ENCODE measurements at regions not wholly inside any gene's neighbourhood (a gene's known extent, or its start where the extent isn't known, plus 50 kb on each side); places are given as distances from the start of the nearest gene placed in this dataset.
"Not testable (repeated sequence)": the region's sequence is repeated elsewhere in the genome, so short reads cannot be mapped to it uniquely, and the experiment has no call there.

GRCh38 chr10:62597226-62597625 lies 207.3 kb upstream of the ADO start:
- DNase-seq: no peak

- no peak for DNase-seq
These were observed 205.4 kb upstream of the ADO start for GRCh38 chr10:62599161-62599560.

GRCh38 chr10:62606551-62606950 lies 198.0 kb upstream of the ADO start:
- not testable (repeated sequence) for DNase-seq

DNA sequence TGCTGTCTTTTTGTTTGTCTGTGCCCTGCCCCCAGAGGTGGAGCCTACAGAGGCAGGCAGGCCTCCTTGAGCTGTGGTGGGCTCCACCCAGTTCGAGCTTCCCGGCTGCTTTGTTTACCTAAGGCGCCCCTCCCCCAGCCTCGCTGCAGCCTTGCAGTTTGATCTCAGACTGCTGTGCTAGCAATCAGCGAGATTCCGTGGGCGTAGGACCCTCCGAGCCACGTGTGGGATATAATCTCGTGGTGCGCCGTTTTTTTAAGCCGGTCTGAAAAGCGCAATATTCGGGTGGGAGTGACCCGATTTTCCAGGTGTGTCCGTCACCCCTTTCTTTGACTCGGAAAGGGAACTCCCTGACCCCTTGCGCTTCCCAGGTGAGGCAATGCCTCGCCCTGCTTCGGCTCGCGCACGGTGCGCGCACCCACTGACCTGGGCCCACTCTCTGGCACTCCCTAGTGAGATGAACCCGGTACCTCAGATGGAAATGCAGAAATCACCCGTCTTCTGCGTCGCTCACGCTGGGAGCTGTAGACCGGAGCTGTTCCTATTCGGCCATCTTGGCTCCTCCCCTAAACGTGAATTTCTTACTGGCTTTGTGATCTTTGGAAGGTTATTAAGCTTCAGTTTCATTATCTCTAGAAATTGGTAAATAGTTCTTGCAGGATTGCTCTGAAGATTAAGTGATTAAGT lies 196.2 kb upstream of the ADO start:
- peak in 1 of 3 experiments; percentile 1 for DNase-seq

DNA sequence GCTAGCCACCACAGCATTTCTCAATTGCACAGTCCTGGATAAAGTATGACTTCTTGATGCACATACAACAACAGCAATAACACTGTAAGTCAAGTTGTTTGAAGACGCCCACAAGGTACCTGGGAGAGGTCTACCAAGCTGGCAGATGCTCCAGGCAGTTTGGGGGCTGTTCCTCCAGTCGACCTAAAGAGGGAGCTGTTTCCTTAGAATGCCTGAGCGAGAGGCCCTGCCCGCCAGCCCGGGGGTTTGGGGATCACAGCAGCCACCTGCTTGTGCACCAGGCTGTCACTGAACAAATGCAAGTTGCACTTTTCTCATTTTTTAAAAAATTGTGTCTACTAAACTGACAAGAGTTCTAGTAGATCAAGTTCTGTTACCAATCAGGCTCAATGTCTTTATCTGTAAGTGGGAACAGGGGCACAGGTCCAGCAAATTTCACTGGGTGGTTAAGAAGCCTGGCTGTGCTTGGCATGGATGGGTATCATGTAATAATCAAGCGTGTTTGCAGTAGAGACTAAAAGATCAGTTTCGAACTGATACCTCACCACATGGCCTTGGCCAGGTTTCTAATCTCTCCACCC lies 193.8 kb upstream of the ADO start:
- DNase-seq: peak in 2 of 3 experiments; percentile 24 to 69

- DNase-seq: no peak
These were observed 191.1 kb upstream of the ADO start for GRCh38 chr10:62613424-62613823.

DNA sequence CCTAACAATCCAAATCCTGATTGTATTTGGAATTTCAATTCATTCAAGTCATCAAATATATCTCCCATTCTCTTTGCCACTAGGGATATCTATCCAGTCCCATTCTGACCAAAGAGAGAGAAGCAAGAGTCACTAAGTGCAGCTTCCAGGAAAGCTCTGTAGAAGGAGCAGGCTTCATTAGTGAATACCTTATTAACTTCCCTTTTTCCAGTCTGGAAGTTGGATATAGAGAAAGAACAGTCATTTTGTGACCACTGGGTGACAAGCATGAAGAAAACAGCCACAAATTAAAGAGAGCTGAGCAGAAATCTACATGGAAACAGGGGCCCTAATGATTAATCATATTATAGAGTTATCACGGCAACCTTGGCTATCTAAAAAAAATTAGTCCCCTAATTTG lies 190.7 kb upstream of the ADO start:
- DNase-seq: no peak

DNA sequence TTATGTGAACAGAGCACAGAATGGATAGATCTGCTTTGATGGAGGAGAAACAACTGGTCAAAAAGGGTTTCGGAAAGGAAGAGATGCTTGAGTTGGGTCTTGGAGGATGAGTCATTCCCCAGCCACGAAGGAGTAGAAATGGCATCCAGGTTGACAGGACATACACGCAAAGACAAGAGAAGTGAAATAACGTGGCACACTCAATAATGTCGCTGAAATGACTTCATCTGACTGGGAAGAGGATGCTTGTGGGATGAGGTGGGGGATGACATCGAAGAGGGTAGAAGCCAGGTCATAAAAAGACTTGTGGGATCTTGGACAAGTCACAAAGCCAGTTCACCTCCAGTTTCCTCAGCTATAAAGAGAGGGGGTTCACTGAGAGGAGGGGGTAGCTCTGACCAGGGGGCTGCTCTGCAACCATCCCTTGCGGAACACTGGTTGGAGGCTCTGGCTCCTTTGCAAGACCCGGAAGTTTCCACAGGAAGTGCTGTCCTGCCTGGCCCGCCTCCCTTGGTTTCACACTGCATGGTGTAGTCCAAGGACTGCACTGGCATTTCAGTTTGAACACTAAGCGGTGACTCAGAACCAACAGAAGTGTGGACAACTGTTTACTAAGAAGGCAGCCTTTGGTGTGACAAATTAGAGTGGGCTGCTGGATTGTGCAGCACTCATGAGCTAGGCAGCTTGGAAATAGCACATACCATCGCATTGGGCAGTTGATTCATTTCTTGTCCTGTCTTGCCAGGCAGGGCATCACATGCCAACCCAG lies 189.9 kb upstream of the ADO start:
- no peak for DNase-seq

GRCh38 chr10:62616885-62617590 lies 187.5 kb upstream of the ADO start:
- no peak for DNase-seq

- DNase-seq: no peak
These were observed 186.9 kb upstream of the ADO start for GRCh38 chr10:62617652-62618051.

GRCh38 chr10:62618054-62618453 lies 186.5 kb upstream of the ADO start:
- no peak for DNase-seq

DNA sequence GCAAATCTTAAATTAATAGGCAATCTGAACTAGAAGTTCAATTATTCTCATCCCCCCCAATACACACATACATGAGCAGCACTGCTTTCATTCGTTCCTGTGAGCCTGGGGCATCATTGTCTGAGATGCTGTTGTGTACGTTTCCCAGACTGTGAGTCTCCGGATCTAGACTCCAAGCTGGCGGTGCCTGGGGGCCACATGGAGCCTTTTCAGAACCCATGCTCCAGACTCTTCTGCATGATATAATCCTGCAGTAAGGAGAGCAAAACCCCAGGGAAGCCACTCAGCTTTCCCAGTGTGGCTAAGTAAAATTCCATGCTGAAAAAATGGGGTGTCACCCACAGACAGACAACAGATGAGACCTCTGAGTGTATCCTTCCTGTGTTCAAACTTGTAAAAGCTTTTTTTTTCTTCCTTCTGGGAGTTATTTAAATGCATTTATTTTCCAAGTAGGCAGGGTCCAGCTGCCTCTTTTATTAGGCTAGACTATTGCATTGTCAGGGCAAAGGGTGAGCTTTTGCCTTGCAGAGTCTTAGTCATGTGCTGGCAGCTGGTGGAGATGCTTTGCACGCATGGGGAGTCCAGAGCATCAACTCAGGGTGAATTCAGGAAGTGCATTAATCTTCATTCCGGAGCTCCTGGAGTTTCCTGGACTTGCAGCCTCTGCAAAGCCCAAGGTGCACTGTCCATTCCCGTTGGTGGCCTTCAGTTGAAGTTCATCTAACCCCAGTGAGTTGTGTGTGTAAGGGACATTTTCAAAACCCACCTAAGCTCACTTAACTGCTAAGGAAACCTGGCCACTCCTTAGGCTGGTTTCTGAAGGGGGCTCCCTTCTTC lies 185.7 kb upstream of the ADO start:
- DNase-seq: no peak

GRCh38 chr10:62619413-62619738 lies 185.1 kb upstream of the ADO start:
- DNase-seq: no peak

DNA sequence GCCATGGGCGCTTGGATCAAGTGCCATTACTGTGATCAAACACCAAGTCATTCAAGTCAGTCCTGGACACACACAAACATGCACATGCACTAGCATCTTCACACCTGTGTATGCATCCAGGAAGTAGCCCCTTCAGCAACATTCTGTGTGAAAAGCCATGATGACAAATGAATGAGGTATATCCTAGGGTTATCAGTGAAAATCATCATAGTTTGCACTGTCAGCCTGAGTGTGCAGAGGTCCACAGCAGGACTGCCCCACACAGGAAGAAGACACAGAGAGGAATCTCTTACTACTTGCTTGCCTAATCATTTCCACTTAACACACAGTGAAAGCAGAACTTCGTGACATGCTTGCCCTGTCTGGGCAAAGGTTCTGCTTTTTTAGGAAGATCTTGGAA lies 184.0 kb upstream of the ADO start:
- no peak for DNase-seq

DNA sequence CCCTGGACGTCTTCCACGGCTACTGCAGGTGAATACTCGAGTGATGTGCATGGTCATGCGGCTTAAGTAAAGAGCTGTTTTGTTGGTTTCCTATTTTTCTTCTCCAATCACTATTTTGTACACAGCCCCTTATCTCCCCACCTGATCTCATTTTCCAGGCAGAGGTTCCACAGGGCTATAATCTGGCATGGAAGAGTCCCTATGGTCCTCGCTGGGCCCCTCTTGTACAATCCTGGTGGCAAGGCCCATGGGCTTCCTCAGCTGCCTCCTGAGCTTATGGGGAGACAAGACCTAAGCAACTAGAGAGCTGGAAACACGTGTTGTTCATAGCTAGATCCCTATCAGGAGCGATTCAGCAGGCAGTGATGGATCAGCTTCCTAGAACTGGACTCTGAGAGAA lies 181.3 kb upstream of the ADO start:
- DNase-seq: no peak

DNA sequence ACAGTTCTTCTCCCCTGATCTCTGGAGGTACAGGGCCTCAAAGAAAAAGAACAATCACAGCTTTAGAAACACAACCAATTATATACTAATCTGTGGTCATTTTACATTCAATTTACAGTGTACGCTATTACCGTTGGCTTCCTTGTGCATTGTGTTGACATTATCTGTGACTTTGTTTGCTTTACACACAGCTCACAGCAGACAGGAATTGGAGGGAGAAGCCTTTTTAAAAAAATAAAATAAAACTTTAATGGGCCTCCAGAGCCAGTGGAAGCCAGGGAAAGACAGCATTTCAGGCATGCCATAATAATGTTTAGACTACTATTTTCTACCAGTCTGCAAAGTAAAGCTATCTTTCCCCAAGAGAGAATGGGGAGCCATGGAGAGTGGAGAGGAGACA lies 179.0 kb upstream of the ADO start:
- peak in 2 of 3 experiments; percentile 25 to 62 for DNase-seq

DNA sequence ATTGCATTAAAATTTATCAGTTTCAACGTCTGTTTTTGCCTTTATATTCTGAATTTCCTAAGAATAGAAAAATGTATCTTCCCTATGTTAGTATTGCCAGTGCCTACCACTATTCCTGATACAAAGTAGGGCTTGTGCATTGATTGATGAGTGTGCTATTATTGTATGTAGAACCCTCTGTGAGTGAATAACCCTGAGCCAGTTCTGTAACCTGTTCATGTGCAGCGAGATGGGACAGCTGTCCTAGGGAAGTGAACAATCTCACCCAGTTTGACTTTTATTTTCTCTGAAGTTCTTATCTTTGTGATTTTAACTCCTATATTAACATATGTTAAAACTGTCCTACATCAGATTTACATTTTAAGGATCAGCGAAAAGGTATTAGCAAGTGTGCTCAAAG lies 178.4 kb upstream of the ADO start:
- peak in 1 of 3 experiments; percentile 5 for DNase-seq

GRCh38 chr10:62626817-62627216 lies 177.7 kb upstream of the ADO start:
- DNase-seq: no peak

GRCh38 chr10:62627983-62628382 lies 176.5 kb upstream of the ADO start:
- DNase-seq: no peak

DNA sequence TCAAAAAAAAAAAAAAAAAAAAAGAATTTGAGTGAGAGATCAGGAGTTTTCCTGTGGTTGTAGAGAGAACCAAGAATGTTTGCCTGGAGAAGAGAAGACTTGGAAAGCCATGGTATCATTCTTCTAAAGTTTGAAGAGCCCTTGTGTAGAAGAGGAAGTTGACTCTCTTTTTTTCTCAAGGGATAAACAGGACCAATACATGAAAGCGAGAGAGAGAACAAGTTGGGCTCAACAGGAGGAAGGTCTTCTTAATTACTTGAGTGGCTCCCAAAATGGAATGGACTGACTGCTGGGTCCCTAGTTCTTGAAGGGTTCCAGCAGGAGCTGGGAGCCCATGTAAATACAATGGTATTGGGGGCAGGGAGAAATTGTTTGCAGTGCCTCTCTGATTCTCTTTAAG lies 173.3 kb upstream of the ADO start:
- DNase-seq: no peak

DNA sequence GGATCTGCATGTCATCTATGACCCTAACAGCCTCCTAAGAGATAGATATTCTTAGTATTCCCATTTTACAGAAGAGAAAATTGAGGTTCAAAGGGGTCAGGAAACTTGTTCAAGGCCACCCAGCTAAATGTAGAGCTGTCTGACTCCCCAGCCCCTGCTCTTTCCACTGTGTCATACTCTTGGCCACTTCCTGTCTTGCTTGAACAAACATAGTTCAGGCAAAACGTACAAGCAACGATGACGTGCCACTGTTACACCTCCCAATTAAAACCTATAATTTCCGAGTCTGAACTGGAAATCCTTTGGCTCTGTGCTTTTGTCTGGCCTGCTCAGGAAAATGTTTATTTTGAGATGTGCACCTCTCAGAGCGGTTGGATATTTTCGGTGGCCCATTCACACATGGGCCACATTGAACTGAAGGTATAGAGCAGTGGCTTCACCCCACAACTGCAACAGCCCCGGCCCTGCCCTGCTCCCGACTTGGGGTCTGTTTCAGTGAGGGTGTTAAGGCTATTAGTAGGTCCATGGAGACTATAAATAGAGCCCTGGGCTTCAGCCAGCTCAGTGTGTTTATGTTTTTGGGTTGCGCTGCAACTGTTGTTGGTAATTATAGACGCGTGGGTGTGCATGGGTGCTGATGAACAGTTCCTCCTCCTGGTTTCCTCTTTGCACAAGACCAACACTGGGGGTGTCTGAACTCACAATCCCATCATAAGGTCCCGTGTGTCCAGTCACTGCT lies 172.3 kb upstream of the ADO start:
- peak in 2 of 3 experiments; percentile 52 to 53 for DNase-seq

- DNase-seq: no peak
These were observed 170.5 kb upstream of the ADO start for GRCh38 chr10:62633976-62634375.

All from NCI-H1417 (cell line).